ENCODE measurements at regions not wholly inside any gene's neighbourhood (a gene's known extent, or its start where the extent isn't known, plus 50 kb on each side); places are given as distances from the start of the nearest gene placed in this dataset.

GRCh38 chr9:118782790-118783463 lies 586.3 kb downstream of the BRINP1 start:
- no peak overlapping the region for H3K18ac ChIP-seq (ENCODE audit: insufficient read length, low read depth, low read length)
- no peaks in the 10 kb centered on the region for H3K27me3 ChIP-seq (ENCODE audit: insufficient read depth, low read length)
- H4K5ac ChIP-seq (ENCODE audit: insufficient read length, low read depth, low read length): no peak overlapping the region
- H3K9me3 ChIP-seq (ENCODE audit: control insufficient read depth, low read depth, low read length): no peaks in the 10 kb centered on the region
- no peak overlapping the region for H2AK5ac ChIP-seq (ENCODE audit: insufficient read length, low read length)
- no peak overlapping the region for H4K91ac ChIP-seq (ENCODE audit: insufficient read length, low read depth, low read length)
- no peak overlapping the region for H3T11ph ChIP-seq (ENCODE audit: low read length)
- no peak for DNase-seq
- H3K79me2 ChIP-seq (ENCODE audit: insufficient read depth, low read length): no peaks in the 10 kb centered on the region
- H3K9ac ChIP-seq (ENCODE audit: extremely low read depth, insufficient read length, low read length): no peak overlapping the region
- no peaks in the 10 kb centered on the region for H4K20me1 ChIP-seq (ENCODE audit: control insufficient read depth, insufficient read depth, insufficient read length)
- H2BK120ac ChIP-seq (ENCODE audit: low read depth, low read length, poor library complexity, severe bottlenecking): no peak overlapping the region
- Mint-ChIP-seq H3K9me3 (no peaks in the 10 kb centered on the region), H3K27me3 (ENCODE audit: low read depth) (no peaks in the 10 kb centered on the region), H3K36me3 (ENCODE audit: insufficient read depth in 1 of 3, low read depth in 3 of 3) (no peaks in the 10 kb centered on the region), H3K4me3 (no peak overlapping the region), H3K4me1 (no peaks in the 10 kb centered on the region), H3K27ac (no peak overlapping the region)
- no peak overlapping the region for H3K4me2 ChIP-seq (ENCODE audit: insufficient read depth, insufficient read length, low read length)
- no peak overlapping the region for H2BK20ac ChIP-seq (ENCODE audit: low read depth, low read length, poor library complexity, severe bottlenecking)
- no peak overlapping the region for H3K56ac ChIP-seq (ENCODE audit: insufficient read length, low read depth, low read length)
- no peaks in the 10 kb centered on the region for H3K4me1 ChIP-seq (ENCODE audit: insufficient read depth, low read length)
- no peak overlapping the region for H3K27ac ChIP-seq (ENCODE audit: insufficient read length, low read depth, low read length)
- no peak overlapping the region for H4K8ac ChIP-seq (replicated peaks; ENCODE audit: insufficient read length, low read depth, low read length)
- H3K23ac ChIP-seq (ENCODE audit: insufficient read length, low read depth, low read length): no peak overlapping the region
- no peaks in the 10 kb centered on the region for H3K79me1 ChIP-seq (ENCODE audit: insufficient read depth, low read depth, low read length, poor library complexity, severe bottlenecking)
- H3K23me2 ChIP-seq (ENCODE audit: insufficient read length, low read depth, low read length, poor library complexity, severe bottlenecking): no peaks in the 10 kb centered on the region
- H2AFZ ChIP-seq (ENCODE audit: low read length): no peak overlapping the region
- WGBS (ENCODE audit: extremely low coverage, insufficient read length, low lambda C conversion rate): no CpG with 5 or more reads among the region's 5 CpGs
- no peak overlapping the region for H3K4ac ChIP-seq (ENCODE audit: low read depth, low read length)
- TF ChIP-seq, protein P1, sequence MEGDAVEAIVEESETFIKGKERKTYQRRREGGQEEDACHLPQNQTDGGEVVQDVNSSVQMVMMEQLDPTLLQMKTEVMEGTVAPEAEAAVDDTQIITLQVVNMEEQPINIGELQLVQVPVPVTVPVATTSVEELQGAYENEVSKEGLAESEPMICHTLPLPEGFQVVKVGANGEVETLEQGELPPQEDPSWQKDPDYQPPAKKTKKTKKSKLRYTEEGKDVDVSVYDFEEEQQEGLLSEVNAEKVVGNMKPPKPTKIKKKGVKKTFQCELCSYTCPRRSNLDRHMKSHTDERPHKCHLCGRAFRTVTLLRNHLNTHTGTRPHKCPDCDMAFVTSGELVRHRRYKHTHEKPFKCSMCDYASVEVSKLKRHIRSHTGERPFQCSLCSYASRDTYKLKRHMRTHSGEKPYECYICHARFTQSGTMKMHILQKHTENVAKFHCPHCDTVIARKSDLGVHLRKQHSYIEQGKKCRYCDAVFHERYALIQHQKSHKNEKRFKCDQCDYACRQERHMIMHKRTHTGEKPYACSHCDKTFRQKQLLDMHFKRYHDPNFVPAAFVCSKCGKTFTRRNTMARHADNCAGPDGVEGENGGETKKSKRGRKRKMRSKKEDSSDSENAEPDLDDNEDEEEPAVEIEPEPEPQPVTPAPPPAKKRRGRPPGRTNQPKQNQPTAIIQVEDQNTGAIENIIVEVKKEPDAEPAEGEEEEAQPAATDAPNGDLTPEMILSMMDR (conservative IDR thresholded peaks at IDR 0.05): no peak
- no peak overlapping the region for H2BK15ac ChIP-seq (ENCODE audit: low read depth, low read length)
- no peak overlapping the region for H3K14ac ChIP-seq (ENCODE audit: insufficient read depth, low read length)
- H2BK12ac ChIP-seq (ENCODE audit: insufficient read length, low read depth, low read length): no peak overlapping the region
- H2BK5ac ChIP-seq (ENCODE audit: insufficient read length, low read length): no peak overlapping the region

Data from H9 (cell line).